Peyer's patch (tissue), 4 donors: ENCODE measurements at regions not wholly inside any gene's neighbourhood (a gene's known extent, or its start where the extent isn't known, plus 50 kb on each side); places are given as distances from the start of the nearest gene placed in this dataset.

ENCODE experiments used
- POLR2A ChIP-seq, 2 donors: fragments of 450-650 bp; IDR thresholded peaks; one replicate each; pipeline ENCODE4 v1.5.1; 2017; ENCODE audit warnings: antibody characterized with exemption in 2 of 2, mild to moderate bottlenecking in 2 of 2, moderate library complexity in 2 of 2
- TF ChIP-seq, protein P1 (sequence below), 6 experiments: fragments of 450-650 bp in 4 of 6; fragments of 200-600 bp in 2 of 6; sonication (generic) in 1 of 6; IDR thresholded peaks; one replicate each; pipeline ENCODE4 v1.5.1; 2017 to 2019; ENCODE audit warnings: antibody characterized with exemption in 6 of 6, mild to moderate bottlenecking in 3 of 6, moderate library complexity in 1 of 6

DNA sequence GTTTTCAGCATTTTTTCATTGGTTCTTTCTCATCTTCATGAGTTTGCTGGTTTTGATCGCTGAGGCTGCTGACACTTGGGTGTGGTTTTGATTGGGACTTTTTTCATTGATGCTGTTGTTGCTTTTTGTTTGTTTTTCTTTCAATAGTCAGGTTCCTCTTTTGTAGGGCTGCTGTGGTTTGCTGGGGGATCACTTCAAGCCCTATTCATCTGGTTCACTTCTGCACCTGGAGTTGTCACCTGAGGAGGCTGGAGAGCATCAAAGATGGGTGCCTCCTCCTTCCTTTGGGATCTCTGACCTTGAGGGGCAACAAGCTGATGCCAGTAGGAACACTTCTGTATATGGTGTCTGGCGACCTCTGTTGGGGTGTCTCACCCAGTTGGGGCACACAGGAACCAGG lies 1279.9 kb upstream of the TMPRSS15 start:
- TF ChIP-seq, protein P1, sequence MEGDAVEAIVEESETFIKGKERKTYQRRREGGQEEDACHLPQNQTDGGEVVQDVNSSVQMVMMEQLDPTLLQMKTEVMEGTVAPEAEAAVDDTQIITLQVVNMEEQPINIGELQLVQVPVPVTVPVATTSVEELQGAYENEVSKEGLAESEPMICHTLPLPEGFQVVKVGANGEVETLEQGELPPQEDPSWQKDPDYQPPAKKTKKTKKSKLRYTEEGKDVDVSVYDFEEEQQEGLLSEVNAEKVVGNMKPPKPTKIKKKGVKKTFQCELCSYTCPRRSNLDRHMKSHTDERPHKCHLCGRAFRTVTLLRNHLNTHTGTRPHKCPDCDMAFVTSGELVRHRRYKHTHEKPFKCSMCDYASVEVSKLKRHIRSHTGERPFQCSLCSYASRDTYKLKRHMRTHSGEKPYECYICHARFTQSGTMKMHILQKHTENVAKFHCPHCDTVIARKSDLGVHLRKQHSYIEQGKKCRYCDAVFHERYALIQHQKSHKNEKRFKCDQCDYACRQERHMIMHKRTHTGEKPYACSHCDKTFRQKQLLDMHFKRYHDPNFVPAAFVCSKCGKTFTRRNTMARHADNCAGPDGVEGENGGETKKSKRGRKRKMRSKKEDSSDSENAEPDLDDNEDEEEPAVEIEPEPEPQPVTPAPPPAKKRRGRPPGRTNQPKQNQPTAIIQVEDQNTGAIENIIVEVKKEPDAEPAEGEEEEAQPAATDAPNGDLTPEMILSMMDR (IDR thresholded peaks at IDR 0.05) = no peak
- no peak for TF ChIP-seq POLR2A (IDR thresholded peaks at IDR 0.05)
